KOPT-K1 (cell line): ENCODE measurements at regions not wholly inside any gene's neighbourhood (a gene's known extent, or its start where the extent isn't known, plus 50 kb on each side); places are given as distances from the start of the nearest gene placed in this dataset.
"Not testable (repeated sequence)": the region's sequence is repeated elsewhere in the genome, so short reads cannot be mapped to it uniquely, and the experiment has no call there.

Source experiments
- H3K27ac ChIP-seq: fragments of 200-600 bp; sonication (generic); 2 replicates; pipeline ENCODE4 v1.5.1; 2016; ENCODE audit warnings: antibody characterized with exemption, mild to moderate bottlenecking, low read depth, low read length; ENCODE audit not compliant: poor library complexity, severe bottlenecking
- H3K36me3 ChIP-seq: fragments of 200-600 bp; sonication (generic); 2 replicates; pipeline ENCODE4 v1.5.1; 2017; ENCODE audit warnings: antibody characterized with exemption, mild to moderate bottlenecking, low read length, moderate library complexity; ENCODE audit not compliant: insufficient read depth
- H3K9me3 ChIP-seq: fragments of 200-600 bp; sonication (generic); 2 replicates; pipeline ENCODE4 v1.5.1; 2017; ENCODE audit warnings: antibody characterized with exemption, low read length, mild to moderate bottlenecking; ENCODE audit not compliant: insufficient read depth, poor library complexity, severe bottlenecking

DNA sequence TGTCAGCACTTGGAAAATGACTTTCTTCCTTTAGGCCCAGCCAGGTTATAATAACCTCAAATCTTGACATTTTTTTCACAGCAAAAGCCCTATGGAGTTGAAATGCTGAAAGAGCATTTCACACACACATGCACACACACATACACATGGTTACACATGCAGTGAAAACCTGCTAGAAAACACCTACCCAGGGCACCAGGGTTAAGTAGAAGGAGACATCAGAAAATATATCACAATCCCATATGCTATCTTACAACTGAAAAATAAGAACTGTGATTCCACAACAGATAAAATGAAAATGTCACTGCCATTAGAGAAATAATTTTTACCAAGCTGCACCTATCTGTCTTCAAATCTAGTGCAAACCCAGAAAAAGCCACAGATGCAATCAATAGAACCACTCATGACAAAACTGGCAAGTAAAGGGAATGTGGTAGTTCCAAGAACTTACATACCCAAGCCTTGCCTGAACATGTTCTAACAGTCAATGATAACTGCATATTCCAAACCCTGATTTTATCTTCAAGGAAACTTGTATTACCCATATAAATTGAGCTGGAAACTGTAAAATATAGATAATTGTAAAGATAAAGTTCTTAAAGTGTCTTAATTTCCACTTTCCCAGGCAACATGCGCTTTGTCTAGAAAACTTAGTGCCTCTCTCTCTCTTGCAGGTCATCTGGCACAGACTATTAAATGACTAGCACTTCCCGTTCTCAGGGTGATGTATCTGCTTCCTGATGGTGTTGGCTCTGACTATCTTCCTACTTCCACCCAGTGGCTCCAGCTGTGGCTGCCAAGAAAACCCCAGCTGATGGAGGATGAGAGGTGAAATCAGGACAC is 250.2 kb upstream of the PTGER4 start:
- peaks cover 21% of the 10 kb centered on the region for H3K9me3 ChIP-seq
- H3K36me3 ChIP-seq: no peaks in the 10 kb centered on the region
- peak overlapping the region; percentile 91 for H3K27ac ChIP-seq

DNA sequence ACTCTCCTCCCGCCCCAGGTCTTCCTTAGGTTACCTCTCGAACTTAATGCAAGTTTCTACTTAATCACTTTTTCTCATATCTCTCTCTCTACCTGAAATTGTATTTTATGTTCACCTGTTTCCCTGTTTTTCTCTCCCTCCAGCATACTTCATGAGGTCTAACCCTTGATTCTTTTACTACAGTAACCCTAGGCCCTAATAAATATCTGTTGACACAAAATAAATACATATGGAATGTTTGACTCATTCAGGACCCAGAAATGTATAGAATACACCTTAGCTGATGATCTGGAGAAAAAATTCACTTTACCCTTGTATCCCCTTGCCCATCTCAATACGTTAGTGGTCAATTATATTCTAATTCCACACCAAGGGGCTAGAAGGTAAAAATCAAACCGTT is 250.9 kb upstream of the PTGER4 start:
- H3K36me3 ChIP-seq: no peaks in the 10 kb centered on the region
- peak overlapping the region; percentile 91 for H3K27ac ChIP-seq
- peaks cover 24% of the 10 kb centered on the region for H3K9me3 ChIP-seq

DNA sequence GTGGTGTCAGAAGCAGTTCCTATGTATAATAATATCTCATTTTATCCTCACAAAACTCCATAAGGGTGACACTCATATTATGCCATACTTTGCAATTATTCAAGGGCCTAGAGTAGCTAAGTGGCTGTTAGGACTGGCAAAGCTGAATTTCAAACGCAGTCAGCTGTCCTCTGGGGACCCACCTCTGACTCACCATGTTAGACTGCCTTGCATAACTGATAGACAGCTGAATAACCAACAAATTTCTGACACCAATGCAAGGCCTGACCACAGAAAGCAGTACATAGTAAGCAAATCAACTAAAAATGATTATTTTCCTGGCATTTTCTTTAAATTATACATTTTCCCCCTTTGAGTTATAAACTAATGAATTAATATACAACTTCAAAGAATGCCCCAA is 251.6 kb upstream of the PTGER4 start:
- Histone ChIP-seq H3K27ac (peak overlapping the region; percentile 91), H3K36me3 (no peaks in the 10 kb centered on the region), H3K9me3 (peaks cover 24% of the 10 kb centered on the region)

DNA sequence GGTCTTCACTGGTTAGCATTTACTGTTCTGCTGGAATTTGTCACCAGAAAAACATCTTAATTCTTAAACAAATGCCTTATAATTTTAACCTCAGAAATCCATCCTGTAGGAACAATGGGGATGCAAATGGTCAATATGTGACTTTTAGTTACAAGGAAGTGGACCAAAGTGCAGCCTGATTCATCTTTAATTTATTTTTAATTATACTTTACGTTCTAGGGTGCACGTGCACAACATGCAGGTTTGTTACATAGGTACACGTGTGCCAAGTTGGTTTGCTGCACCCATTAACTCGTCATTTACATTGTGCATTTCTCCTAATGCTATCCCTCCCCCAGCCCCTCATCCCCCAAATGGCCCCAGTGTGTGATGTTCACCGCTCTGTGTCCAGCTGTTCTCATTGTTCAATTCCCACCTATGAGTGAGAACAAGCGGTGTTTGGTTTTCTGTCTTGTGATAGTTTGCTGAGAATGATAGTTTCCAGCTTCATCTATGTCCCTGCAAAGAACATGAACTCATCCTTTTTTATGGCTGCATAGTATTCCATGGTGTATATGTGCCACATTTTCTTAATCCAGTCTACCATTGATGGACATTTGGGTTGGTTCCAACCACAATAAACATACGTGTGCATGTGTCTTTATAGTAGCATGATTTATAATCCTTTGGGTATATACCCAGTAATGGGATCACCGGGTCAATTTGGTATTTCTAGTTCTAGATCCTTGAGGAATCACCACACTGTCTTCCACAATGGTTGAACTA is 262.5 kb upstream of the PTGER4 start:
- not testable (repeated sequence) for H3K27ac ChIP-seq, H3K36me3 ChIP-seq
- H3K9me3 ChIP-seq: peaks cover 19% of the 10 kb centered on the region

DNA sequence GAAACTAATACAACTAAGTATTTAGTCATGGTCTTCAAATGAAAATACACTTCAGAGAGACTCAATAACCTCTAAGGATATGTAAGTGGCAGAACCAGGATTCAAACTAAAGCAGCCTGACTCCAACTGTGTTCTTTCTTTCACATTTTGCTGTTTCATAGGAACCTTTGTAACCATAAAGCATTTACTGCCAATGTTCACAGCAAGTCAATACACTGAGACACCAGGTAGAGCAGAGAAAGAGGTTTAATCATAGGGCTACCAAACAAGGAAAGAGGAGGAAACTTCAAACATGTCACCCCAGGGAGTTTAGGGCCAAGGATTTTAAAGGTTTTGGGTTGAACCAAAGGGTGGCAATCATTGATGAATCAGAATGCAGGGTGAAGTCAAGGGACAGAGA is 263.1 kb upstream of the PTGER4 start:
- H3K9me3 ChIP-seq: peaks cover 21% of the 10 kb centered on the region
- no peaks in the 10 kb centered on the region for H3K36me3 ChIP-seq
- H3K27ac ChIP-seq: no peak overlapping the region

DNA sequence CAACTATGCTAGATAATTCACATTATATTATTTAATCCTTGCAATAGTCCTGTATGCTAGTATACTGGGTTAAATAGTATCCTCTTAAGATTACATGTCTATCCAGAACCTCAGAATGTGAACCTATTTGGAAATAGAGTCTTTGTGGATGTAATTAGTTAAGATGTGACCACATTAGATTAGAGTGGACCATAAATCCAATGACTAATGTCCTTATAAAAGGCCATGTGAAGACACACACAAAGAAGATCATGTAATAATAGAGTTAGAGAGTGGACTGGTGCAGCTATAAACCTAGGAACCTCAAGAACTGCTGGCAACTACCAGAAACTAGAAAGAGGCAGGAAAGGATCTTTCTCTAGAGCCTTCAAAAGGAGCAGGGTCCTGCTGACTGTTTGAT is 263.6 kb upstream of the PTGER4 start:
- peaks cover 19% of the 10 kb centered on the region for H3K9me3 ChIP-seq
- H3K36me3 ChIP-seq: no peaks in the 10 kb centered on the region
- no peak overlapping the region for H3K27ac ChIP-seq

DNA sequence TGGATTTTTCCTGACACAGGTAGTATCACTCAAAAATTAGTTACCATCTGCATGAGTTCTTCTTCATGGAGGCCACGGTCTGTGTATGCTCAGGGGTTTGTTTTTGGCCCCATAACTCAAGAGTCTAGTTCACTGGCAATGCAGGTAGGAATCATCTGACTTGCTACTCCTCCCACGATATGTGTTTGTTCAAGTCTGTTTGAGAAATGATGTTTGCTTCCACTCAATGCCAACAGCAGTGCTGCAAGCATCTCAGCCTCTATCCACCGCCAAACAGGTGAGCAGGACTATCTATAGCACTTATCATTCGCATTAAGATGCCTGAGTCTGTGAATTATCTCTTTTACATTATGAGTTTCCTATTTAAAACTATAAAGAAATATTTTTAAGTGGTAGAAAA is 264.8 kb upstream of the PTGER4 start:
- peaks cover 19% of the 10 kb centered on the region for H3K9me3 ChIP-seq
- H3K27ac ChIP-seq: no peak overlapping the region
- no peaks in the 10 kb centered on the region for H3K36me3 ChIP-seq

DNA sequence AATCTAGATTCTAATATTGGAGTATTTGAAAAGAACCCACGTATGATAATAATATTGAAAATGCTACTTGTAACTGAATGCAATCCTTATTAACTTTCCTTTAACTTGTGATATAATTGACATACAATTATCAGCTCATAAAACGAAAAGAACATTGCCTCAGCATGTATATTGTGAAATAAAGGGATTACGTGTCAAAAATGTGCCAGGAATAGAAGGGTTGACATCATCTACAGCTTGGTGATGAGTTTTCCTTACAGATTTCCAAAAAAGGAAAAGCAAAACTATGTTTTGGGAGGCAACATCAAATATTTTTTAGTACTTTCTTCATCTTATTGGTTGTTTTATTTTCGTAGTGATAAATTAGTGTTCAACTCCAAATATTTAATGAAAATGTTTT is 266.0 kb upstream of the PTGER4 start:
- H3K27ac ChIP-seq: no peak overlapping the region
- peaks cover 15% of the 10 kb centered on the region for H3K9me3 ChIP-seq
- no peaks in the 10 kb centered on the region for H3K36me3 ChIP-seq

DNA sequence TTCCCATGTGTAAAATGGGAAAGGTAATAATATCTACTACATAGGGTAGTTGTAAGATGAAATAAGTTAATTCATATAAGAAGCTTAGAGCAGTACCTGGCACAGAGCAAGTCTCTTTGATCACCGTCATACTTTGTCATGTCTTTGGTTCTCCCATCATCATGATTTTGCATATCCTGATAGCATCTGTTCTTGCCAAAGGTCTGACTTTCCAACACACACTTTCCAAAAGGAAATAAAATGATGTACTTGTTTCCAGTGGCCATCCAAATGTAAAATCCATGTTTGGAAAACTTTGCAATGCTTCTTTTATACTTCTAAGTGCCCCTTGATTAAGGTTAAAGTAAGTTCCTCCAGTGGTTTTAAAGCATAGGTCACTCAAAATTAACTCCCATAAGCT is 266.9 kb upstream of the PTGER4 start:
- no peak overlapping the region for H3K27ac ChIP-seq
- H3K36me3 ChIP-seq: no peaks in the 10 kb centered on the region
- H3K9me3 ChIP-seq: peaks cover 7% of the 10 kb centered on the region

DNA sequence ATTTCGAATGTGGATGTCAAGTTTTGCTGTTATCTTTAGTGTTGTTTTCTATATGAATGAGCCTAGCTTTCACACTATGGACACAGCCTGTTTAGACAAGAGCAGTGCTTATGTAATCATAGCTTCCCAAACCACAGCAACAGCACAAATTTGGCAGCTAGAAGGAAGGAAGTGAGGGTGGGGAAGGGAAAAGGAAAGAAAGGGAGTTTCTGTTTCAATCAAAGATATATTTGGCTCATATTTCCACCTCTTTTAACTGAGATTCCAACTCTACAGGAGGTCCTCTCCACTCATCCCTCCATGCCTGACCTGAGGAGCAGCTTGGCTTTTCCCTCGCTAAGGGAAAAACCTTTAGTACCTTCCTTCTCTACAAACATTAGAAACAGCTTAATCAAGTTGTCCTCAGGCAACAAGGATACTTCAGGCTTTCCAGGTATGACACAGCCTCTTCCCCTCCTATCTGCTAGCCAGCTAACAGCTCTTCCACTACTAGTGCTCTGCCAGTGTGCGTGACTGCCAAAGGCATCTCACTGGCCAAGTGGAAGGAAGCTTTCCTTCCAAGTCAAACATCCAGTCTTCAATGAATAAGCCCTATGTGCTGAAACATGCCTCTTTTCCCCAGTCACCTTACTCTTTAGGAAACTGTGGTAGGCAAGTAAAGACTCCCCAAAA is 268.6 kb upstream of the PTGER4 start:
- Histone ChIP-seq H3K9me3 (peaks cover 4% of the 10 kb centered on the region), H3K27ac (peak overlapping the region; percentile 69), H3K36me3 (no peaks in the 10 kb centered on the region)

DNA sequence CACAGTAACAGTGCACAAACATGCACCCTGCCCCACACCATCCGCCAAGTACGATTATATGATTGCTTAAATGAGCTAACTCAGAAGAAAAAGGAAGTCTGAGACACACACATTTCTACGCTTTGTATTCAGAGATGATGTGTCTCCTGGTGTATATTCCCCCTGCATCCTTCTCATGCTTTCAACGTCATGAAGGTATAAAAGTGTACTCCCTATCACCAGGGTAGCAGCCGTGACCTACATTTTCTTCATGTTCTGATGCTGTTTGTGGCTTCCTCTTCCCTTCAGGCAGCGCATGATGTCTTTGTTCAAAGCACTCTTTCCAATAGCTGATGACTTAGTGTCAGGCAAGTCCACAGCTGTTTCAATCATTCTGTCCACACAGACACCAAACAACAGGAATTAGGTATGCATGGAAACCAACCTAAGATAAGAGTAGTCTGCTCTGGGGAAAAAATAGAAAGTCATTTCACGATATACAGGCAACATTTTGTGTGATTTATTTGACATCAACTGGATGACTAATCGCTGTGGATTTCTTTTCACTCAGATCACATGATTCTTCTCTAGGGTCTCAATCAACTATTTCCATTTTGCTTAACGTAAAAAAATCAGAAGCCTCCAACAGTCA is 269.4 kb upstream of the PTGER4 start:
- Histone ChIP-seq H3K36me3 (no peaks in the 10 kb centered on the region), H3K9me3 (peaks cover 4% of the 10 kb centered on the region), H3K27ac (peak overlapping the region; percentile 69)

DNA sequence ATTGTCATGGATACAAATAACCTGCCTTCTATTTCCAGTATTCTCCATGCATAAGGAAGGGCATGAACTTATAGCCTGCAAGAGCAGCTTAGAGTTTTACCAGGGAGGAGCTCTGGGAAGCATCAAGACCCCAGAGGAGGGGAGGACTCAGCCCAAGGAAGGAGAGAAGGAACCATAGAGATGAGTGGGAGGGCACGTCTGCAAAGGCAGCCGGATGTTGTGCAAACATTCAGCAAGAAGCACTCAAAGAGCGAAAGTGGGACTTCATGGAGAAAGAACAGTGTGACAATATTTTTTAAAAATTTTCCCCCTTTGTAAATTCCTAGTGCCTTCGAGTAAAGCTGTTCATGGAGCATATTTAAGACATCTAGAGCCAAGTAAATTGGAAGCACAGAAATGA is 270.1 kb upstream of the PTGER4 start:
- Histone ChIP-seq H3K27ac (peak overlapping the region; percentile 69), H3K36me3 (no peaks in the 10 kb centered on the region), H3K9me3 (peaks cover 4% of the 10 kb centered on the region)

DNA sequence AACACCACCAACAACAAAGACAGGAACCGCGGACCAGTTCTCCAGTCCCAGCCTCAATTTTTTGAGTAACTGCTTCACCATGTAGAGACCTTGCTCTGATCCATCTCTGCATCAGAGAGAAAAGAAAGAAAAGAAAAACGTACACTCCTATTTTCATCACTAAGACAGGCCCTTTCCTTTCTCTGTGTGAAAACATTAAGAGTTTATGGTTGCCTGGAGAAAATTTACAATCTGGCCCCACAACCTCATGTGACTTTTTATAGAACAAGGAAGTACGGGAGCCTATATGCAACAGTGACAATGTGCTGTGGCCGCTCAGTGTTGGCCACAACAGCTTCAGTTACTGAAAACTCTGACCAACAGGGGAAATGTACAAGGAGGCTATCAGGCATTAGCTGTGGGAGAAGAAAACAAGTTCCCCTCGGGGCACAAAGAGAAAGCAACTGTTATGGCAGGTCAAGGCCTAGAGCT is 272.9 kb upstream of the PTGER4 start:
- Histone ChIP-seq H3K36me3 (no peaks in the 10 kb centered on the region), H3K9me3 (peaks cover 2% of the 10 kb centered on the region), H3K27ac (peak overlapping the region; percentile 85)

DNA sequence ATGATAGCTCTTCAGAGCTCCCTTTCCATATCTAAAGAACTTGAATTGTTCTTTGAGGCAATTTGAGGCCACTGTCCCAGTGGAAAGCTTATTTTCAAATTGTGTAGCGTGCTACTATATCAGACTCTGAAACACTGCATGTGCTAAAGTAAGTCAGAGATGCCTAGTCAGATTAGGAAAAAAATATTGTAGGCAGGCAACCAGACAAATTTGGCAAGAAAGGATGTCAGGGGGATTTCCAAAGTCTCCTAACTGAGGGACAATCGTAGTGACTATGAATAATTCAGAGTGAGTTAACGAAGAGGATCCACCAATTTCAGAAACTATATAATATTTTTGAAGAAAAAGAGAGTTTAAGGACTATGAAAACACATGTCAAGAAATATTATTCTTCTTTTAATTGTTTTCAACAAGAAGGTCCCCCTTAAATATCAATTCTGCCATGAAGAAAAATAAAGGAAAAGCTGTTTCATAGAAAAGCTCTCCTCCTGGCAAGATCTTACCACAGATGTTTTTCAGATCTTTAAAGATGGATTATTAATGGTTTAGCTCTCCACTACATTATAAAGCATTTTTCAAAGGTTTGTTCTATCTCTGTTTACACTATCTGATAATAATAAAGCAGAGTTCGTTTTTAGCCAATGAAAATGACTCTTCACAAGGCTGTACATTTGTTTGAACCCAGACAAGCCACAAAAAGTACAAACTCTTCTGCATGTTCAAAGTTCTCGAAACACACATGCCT is 273.5 kb upstream of the PTGER4 start:
- Histone ChIP-seq H3K9me3 (no peaks in the 10 kb centered on the region), H3K27ac (peak overlapping the region; percentile 85), H3K36me3 (no peaks in the 10 kb centered on the region)
